Medulla oblongata (tissue), 1 donor: ENCODE measurements at regions not wholly inside any gene's neighbourhood (a gene's known extent, or its start where the extent isn't known, plus 50 kb on each side); places are given as distances from the start of the nearest gene placed in this dataset.

Experiments
- DNase-seq: peaks from one replicate; pipeline ENCODE4 v3.0.0-alpha.2; 2015; ENCODE audit errors: extremely low spot score

DNA sequence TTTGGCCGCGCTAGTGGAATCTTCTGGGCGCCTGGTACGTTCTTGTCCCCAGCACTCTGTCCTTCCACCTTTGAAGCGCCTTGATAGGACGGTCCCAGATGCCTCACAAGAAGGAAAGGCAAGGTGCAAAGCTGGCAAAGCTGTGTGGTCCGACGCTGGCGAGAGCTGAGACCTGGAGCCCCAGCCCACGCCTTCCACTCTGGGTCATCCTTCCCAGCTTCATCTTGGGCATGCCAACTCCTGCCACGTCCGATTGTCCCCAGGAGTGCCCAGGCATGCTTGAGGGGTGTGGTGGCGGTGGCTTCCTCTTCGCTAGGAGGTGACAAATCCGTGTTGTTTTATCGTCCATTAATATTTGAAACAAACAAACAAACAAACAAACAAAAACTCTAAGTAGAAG is 123.9 kb upstream of the DPYD start:
- DNase-seq: no peak

DNA sequence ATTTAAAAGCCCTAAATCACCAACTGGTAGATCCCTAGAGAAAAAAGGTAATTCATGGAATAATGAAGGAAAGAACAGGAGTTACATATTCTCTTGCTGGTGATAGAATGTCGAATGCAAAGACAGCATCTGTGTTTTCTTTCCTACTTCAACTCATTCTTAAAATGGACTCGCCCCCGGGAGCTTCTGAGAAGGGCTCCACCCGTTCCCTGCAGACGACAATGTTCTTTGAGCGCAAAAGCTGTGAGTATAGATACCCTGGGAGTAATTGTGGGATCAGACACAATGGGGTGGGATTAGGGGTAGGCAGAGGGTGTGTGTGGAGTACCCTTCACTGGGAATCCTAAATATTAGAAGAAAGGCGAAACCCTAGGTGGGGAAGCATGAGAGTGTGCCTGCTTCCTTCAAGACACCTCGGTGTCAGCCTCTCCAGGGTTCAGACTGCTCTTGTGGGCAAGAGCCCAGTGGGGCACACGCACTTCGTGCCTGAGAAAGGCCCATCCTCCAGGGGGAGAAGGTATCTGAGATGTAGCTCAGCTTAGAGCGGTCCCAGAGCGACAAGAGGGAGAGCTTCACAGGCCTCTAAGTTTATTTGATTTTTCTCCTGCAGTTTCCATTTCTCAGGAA is 123.3 kb upstream of the DPYD start:
- no peak for DNase-seq

DNA sequence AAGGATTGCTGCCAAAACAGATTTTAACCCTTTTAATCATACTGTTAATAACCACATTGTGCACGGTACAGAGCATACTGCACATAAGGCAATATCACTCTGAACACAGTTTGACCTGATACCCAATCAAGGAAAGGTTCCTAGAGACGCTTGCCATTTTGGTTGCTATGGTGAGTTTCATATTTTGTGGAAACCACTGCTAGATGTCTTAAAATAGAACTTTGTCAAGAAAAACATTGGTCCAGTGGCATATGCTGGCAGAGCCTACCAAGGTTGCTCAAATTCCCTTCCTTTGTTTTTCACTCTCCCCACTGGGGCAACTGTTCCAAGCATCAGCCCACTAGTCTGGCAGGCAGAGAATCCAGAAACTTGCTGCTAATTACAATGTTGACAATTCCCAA is 114.8 kb upstream of the DPYD start:
- no peak for DNase-seq

DNA sequence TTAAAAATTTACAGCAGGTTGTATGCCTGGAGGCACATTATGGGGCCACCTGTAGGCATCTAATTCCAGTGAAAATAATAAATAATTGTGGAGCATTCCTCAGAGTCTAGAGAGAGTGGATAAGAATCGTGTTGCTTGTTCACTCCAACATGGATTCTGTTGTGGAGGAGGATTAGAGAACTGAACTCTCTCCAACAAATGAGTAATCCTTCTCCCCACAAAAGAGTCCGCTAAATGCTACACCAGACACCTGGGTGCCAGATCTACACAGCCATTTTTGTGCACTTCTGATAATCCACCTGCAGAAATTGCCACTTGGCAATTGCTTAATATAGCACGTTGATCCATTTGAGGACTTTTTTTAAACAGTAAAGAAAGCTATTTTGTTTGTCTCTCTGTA is 113.7 kb upstream of the DPYD start:
- no peak for DNase-seq

DNA sequence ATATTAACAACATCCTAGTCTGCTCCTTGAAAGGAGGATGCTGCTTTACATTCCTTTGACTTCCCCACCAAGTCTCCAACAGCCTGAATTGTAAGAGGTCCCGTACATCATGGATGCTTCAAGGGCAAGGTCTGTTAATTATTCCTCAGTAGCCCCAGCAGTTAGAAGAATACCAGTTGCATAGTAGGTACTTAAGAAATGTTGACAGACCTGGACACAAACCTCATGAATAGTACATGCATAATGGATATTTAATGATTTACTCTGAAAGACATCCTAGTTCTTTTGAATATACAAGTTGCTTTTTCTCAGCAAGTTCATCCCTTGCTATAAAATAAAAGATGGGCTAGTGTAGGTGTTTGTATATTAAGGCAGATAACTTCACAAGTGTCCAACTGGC is 112.1 kb upstream of the DPYD start:
- no peak for DNase-seq

DNA sequence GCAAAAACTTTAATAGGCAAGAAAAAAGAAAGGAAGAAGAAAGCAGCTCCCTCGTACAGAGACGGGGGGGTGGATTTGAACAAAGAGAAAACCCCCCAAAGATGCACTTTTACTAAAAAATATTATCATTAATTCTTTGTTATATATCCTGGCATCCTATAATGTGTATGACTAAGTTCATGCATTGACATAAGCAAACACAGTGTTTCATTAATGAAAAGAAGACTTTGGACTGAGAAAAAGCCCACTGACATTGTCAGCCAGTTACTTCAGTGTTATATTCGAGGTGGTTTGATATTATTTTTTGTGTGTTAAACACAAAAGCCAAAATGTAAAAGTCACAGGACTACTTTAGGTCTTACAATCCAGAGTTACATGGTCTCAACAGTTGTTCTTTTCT is 110.1 kb upstream of the DPYD start:
- no peak for DNase-seq

DNA sequence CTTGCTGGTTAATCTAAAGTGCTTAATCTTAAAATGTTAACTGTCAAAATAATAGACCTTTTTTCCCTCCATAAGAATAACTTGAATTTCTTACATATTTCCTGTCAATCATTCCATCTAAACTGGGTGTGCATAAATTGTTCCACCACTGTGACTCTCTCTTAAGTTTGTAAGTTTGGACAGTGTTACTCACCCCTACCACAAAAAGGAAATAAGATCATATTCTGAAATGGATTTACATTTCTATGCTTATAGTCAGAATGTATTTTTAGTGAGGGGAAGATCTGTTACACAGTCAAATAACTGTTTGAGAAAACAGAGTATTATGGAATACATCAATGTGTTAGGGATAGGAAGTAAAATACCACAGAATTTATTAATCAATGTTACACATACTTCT is 109.6 kb upstream of the DPYD start:
- DNase-seq: no peak

DNA sequence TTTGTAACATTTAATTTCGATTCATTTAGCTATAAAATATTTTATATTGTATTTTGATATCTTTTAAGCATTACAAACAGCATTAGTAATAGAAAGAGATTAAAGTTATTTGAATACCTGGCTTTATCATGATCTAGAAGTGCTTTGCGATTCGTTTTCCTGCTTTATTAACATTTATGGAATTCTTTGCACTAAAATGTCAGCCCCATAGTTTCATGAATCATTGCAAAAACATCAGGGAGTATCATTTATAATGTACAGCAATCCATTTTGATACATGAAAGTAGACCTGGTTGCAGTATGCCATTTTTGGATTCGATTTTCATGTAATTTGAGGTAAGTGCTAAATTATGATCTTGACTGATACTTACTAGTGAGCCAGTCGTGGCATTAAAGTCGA is 108.0 kb upstream of the DPYD start:
- no peak for DNase-seq

DNA sequence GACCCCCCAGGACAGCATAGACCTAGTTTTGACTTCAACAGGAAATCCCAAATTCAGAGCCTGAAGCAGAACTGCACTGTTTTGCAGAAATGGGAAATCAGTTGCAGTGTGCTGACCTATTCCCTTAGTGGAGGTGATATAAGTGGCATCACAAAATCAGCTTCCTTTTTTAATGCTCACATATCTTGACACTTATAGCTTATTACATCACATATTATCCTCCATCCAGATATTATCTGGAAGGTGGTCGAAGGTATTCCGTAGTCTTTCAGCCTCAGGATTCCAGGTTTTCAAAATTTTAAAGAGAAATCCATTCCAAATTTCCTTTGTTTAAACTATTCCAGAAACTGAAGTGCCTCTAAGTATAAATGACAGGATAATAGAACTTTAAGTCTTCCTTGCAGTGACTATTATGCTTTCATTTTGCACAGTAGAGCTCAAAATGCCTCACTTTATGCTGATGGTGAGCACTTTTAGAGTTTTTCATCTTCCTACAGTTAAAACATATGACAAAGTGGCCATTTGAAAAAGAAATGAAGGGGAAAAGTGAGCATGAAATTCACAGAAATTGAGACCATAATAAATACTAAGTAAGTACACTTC is 106.4 kb upstream of the DPYD start:
- no peak for DNase-seq

DNA sequence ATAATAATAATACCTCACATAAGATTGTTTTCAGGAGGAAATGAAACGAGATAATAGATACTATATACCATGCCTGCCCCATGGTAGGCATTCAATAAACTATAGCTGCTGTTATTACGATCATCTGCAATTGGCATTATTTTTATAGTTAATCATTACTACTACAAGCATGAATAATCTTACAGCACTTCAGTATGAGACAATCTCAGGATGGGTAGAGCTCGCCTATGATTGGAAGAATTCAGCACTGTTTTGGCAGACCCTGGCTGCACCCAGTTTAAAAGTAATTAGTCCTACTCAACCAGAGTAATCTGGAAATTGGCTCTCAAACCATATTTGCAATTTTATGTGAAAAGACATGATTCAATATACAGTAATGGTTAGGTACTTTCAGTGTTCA is 105.0 kb upstream of the DPYD start:
- no peak for DNase-seq

DNA sequence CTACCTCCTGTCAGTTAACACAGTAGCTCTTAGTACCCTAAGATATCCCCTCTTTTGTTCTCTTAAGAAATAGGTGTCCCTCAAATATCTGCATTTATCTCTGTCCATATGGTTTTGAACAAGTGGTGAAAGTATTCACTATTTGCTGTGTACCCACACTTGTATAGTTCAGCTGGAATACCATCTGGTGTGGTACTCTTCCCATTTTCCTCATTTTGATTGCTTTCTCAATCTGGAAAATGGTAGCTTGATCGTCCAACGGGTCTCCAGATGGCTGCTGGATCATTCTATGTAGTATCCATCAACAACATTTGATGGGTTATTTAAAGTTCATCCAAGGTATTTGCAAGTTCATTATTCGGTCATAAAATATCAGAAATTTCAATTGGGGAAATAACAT is 100.3 kb upstream of the DPYD start:
- DNase-seq: no peak

DNA sequence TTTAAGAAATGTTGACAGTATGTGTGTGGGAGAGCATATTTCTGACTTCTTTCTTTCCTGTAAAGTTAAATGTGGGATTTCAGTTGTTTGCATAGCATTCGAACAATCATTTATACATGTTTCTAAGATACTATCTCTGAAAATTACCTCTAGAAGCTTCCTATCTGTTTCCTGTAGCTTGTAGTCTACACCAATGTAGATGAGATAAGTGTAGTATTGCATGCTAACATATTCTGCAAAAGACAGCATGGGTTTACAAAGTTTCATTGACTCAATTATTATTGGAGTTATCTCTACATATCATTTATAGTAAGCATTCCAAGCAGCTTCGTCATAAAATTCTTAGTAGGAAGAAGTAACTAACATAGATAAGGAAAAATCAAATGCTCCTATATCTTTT is 98.9 kb upstream of the DPYD start:
- no peak for DNase-seq

DNA sequence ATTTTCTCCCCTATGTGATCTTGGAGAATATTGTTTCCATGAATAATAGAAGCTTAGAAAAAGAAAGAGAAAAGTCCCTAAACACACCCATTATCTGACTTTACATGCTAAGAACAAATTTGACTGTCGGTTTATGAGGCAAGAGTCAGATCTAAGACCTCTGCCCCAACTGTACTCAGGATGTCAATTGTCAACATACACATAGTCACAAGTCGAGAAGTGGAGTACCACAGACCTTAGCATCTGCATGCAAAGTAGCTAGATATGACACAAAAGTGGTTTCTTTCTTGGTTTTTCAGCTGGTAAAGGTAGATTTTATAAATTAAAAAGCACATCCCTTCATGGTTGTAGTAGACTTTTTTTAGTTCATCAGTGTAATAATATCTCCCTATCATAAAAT is 97.2 kb upstream of the DPYD start:
- no peak for DNase-seq

DNA sequence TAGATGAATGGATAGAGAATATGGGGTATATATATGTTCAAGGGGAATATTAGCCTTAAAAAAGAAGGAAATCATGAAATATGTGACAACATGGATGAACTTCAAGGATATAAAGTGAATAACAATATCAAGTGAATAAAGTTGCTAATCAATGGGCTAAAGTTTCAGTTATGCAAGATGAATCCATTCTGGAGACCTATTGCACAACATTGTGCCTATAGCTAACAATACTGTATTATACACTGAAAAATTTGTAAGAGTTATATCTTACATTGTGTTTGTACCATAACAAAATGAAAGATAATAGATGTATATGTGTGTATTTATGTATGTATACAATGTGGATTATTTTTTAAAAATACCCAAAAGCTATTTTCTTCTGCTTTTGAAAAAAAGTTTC is 96.3 kb upstream of the DPYD start:
- DNase-seq: no peak

DNA sequence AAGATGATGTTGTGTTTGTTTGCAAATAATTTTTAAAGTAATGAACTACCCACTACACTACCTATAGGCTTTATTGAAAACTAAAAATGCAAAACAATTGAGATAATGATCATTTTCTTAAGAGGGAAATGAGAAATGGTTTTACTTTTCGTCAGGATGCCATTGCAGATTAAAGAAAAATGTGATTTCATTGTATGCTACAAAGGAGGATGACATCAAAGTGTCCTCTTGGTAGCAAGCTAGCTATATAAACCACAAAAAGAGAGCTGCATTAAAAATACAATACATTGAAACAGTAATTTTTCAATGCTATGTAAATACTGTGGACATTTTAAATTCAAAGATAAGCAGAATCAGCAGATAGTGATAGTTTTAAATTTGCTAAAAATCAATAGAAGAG is 87.5 kb upstream of the DPYD start:
- no peak for DNase-seq

DNA sequence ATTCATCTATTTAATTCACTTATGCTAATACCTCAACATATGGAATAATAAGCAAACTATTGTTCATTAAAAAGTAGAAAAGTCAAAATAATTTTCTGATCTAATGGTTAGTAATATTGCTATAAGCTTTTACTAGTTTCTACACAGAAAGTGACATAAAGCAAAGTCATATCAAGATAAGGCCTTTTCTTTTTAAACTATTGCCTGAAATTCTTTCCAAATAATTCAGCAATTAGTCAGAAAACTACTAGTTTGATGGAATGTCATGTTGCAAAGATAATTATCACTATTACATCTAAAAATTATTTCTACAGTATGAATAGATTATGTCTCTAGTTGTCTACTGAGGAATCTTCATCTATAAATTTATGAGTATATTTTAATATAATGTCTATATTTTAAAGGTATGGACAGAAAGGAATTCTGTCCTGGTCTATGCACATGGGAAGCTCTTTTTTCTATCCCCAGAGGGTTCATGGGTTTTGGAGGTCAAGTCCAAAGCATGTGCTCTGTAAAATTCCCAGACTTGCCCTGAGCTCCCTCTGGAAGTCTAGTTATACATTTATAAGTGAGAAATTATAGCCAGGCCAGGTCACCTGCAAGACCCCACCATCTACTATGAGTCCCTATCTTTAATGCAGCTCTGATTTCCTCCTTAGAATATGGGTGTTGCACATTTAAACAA is 84.6 kb upstream of the DPYD start:
- DNase-seq: no peak

DNA sequence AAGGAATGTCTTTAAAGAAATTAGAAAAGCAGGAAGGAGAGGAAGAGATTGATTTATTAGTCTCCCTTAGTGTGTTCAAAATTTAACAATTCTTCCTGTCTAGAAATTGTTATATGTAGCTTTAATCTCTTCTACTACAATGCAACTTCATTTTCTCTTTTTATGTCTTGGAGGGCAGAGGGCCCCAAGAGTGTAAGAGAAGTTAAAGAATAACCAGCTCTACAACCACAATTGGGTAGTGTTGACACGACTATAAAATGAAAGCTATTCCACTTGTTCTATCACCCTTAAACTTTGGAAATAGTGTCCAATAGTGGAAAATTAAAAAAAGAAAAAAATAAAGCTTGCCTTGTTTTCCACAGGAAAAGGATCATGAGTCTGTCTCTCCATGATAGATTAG is 82.6 kb upstream of the DPYD start:
- no peak for DNase-seq

DNA sequence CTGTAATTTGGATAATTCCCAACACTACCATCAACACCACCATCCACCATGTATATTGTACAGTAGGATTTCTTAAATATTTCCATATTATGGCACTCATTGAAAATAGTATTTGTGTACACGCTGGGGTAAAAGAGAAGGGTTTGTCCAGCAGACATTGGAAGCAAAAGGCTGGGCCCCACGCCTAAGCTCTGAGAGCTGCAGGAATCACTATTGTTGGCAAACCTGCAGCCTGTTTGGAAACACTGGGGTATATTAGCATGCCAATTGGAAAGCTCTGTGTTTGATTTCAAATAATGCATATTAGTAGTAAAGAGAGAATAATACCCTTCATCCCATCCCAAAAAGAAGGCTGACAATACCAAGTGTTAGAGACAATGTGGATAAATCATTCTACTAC is 81.5 kb upstream of the DPYD start:
- no peak for DNase-seq

DNA sequence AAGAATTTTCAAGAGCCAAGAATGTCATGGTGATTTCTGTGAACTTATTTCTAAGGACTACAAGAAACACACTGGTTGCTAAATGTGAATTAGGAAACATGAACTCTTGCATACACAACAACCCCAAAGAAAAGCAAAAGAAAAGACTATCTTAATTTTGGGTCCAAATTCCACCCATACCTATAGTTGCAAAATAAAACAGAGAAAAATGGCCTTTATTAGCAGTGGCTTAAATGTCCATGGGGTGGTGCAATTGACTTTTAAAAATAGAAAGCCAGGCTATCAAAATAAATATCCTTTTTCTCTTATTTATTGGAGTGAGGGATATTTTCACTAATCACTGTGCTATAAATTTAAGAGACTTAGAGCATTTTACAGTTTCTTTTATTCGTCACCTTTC is 80.9 kb upstream of the DPYD start:
- DNase-seq: no peak

DNA sequence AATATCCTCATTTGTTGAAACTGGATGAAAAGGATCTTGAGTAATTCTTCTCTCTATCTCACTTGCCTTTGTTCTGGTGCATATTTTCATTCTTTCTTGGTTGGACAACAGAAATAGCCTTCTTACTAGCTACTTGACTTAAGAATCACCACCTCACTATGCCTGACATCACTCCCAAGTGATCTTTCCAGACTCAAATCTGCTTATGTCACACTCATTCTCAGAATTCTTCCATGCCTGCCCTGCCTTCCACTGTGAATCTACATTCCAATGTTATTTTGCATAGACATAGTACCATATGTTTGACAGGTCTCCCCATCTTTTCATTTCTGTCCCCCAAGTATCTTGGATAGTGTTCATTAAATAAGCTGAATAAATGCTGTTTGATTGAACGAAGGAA is 78.5 kb upstream of the DPYD start:
- DNase-seq: no peak

DNA sequence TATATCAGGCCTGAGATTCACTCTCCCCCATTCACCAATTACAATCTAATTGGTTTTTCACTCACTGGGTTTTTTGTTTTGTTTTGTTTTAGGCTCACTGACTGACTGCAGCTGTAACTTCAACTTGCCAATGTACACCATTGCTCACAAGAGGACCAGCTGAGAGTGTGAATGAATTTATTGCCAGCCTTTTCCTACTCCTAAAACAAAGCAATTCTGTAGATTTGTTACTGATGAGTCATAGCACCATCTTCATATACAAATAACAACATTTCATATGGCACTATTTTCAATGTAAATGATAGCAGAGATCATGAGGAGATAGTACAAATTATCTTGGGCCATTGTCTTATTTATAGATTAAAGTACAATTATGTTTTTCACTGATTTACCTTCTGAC is 76.0 kb upstream of the DPYD start:
- no peak for DNase-seq

DNA sequence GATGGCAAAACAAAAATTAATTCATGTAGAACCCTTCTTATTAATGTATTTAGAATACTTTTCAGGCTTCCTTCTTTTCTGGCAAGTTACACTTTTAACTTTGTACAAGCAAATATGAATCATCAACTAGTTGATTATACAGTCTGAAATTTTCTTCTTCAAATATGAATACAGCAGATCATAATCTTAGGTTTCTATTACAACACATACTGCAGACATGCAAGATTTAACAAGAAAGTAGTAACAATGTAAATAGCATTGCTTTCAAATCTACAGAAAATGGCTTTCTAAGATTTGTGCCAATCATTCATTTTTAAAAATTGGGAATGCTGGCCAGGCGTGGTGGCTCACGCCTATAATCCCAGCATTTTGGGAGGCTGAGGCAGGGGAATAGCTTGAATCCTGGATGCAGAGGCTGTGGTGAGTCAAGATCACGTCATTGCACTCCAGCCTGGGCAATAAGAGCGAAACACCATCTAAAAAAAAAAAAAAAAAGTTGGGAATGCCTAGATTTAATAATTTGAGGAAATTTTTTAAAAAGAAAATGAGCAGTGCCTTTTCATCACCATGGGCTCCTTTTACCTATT is 68.4 kb upstream of the DPYD start:
- no peak for DNase-seq
